HG02943 (cell line): ENCODE measurements at regions not wholly inside any gene's neighbourhood (a gene's known extent, or its start where the extent isn't known, plus 50 kb on each side); places are given as distances from the start of the nearest gene placed in this dataset.
"Not testable (repeated sequence)": the region's sequence is repeated elsewhere in the genome, so short reads cannot be mapped to it uniquely, and the experiment has no call there.

Experiments used
- ATAC-seq: cut with Tn5 transposase; IDR thresholded peaks from one replicate; pipeline ENCODE4 v1.9.1; 2021; ENCODE audit warnings: mild to moderate bottlenecking, low read depth, moderate library complexity; ENCODE audit not compliant: unreplicated experiment

- ATAC-seq = no peak
Observed at GRCh38 chr13:76668716-76669115, 217.5 kb downstream of the KCTD12 start.

- ATAC-seq = no peak
Observed at GRCh38 chr13:76668141-76668540, 218.1 kb downstream of the KCTD12 start.

GRCh38 chr13:76667551-76667950 is 218.7 kb downstream of the KCTD12 start:
- no peak for ATAC-seq

- ATAC-seq = no peak
Observed at GRCh38 chr13:76663592-76664335, 222.4 kb downstream of the KCTD12 start.

GRCh38 chr13:76659074-76659473 is 227.1 kb downstream of the KCTD12 start:
- not testable (repeated sequence) for ATAC-seq

- ATAC-seq = no peak
Observed at GRCh38 chr13:76656500-76656899, 229.7 kb downstream of the KCTD12 start.

GRCh38 chr13:76656056-76656455 is 230.1 kb downstream of the KCTD12 start:
- ATAC-seq = no peak

GRCh38 chr13:76654263-76654662 is 231.9 kb downstream of the KCTD12 start:
- ATAC-seq = no peak

- ATAC-seq = no peak
Observed at GRCh38 chr13:76651286-76651685, 234.9 kb downstream of the KCTD12 start.

- no peak for ATAC-seq
Observed at GRCh38 chr13:76647550-76647949, 238.7 kb downstream of the KCTD12 start.

- no peak for ATAC-seq
Observed at GRCh38 chr13:76646946-76647345, 239.3 kb downstream of the KCTD12 start.

- no peak for ATAC-seq
Observed at GRCh38 chr13:76645632-76646031, 240.6 kb downstream of the KCTD12 start.

- ATAC-seq = no peak
Observed at GRCh38 chr13:76644906-76645305, 241.3 kb downstream of the KCTD12 start.

GRCh38 chr13:76643596-76643995 is 242.6 kb downstream of the KCTD12 start:
- no peak for ATAC-seq

- no peak for ATAC-seq
Observed at GRCh38 chr13:76641056-76641455, 245.1 kb downstream of the KCTD12 start.

GRCh38 chr13:76638882-76639281 is 247.3 kb downstream of the KCTD12 start:
- ATAC-seq = no peak

GRCh38 chr13:76638181-76638580 is 248.0 kb downstream of the KCTD12 start:
- ATAC-seq = no peak

GRCh38 chr13:76637641-76638141 is 248.5 kb downstream of the KCTD12 start:
- no peak for ATAC-seq

GRCh38 chr13:76636829-76637228 is 249.4 kb downstream of the KCTD12 start:
- ATAC-seq = no peak

GRCh38 chr13:76635232-76636230 is 250.7 kb downstream of the KCTD12 start:
- ATAC-seq = no peak
